BLaER1 (cell line): ENCODE measurements at regions not wholly inside any gene's neighbourhood (a gene's known extent, or its start where the extent isn't known, plus 50 kb on each side); places are given as distances from the start of the nearest gene placed in this dataset.
"Not testable (repeated sequence)": the region's sequence is repeated elsewhere in the genome, so short reads cannot be mapped to it uniquely, and the experiment has no call there.

Source experiments
- H3K27ac ChIP-seq: shearing (Covaris generic); formaldehyde crosslinking; 2 replicates; pipeline ENCODE4 v1.8.1; 2022
- H3K27me3 ChIP-seq: shearing (Covaris generic); formaldehyde crosslinking; 2 replicates; pipeline ENCODE4 v1.8.1; 2022
- H3K36me3 ChIP-seq: shearing (Covaris generic); formaldehyde crosslinking; 2 replicates; pipeline ENCODE4 v1.8.1; 2022
- H3K4me1 ChIP-seq: shearing (Covaris generic); formaldehyde crosslinking; 2 replicates; pipeline ENCODE4 v1.8.1; 2022
- H3K4me2 ChIP-seq: shearing (Covaris generic); formaldehyde crosslinking; 2 replicates; pipeline ENCODE4 v1.8.1; 2022
- H3K4me3 ChIP-seq: shearing (Covaris generic); formaldehyde crosslinking; 2 replicates; pipeline ENCODE4 v1.8.1; 2022
- H3K9ac ChIP-seq: shearing (Covaris generic); formaldehyde crosslinking; 2 replicates; pipeline ENCODE4 v1.8.1; 2022
- H3K9me3 ChIP-seq: shearing (Covaris generic); formaldehyde crosslinking; 2 replicates; pipeline ENCODE4 v1.8.1; 2022
- H4K20me1 ChIP-seq: shearing (Covaris generic); formaldehyde crosslinking; 2 replicates; pipeline ENCODE4 v1.8.1; 2022
- Cebpa-rat ChIP-seq: shearing (Covaris generic); IDR thresholded peaks from 2 replicates; pipeline ENCODE4 v1.8.1; 2022

GRCh38 chr7:69277366-69277765 is 320.9 kb upstream of the AUTS2 start:
- Histone ChIP-seq H3K9me3 (peaks cover 31% of the 10 kb centered on the region), H3K9ac (no peak overlapping the region), H4K20me1 (no peaks in the 10 kb centered on the region), H3K4me1 (peaks cover under 1% of the 10 kb centered on the region; the same call in 1 of the 2 replicates), H3K4me3 (no peak overlapping the region), H3K36me3 (no peaks in the 10 kb centered on the region), H3K4me2 (no peak overlapping the region), H3K27ac (no peak overlapping the region), H3K27me3 (no peaks in the 10 kb centered on the region)
- no peak for TF ChIP-seq Cebpa-rat

GRCh38 chr7:69282946-69283345 is 315.3 kb upstream of the AUTS2 start:
- peak overlapping the region; percentile 6; the same call in 1 of the 2 replicates for H3K4me2 ChIP-seq
- H3K4me3 ChIP-seq: no peak overlapping the region
- H3K9me3 ChIP-seq: peaks cover 56% of the 10 kb centered on the region
- peaks cover 20% of the 10 kb centered on the region for H3K4me1 ChIP-seq
- no peak overlapping the region for H3K27ac ChIP-seq
- H3K36me3 ChIP-seq: no peaks in the 10 kb centered on the region
- no peak overlapping the region for H3K9ac ChIP-seq
- no peaks in the 10 kb centered on the region for H3K27me3 ChIP-seq
- TF ChIP-seq Cebpa-rat: no peak
- no peaks in the 10 kb centered on the region for H4K20me1 ChIP-seq

- Histone ChIP-seq H3K27ac (no peak overlapping the region), H3K4me2 (no peak overlapping the region), H3K9ac (no peak overlapping the region), H3K4me1 (peaks cover 21% of the 10 kb centered on the region), H3K36me3 (no peaks in the 10 kb centered on the region), H3K4me3 (no peak overlapping the region), H3K9me3 (peaks cover 56% of the 10 kb centered on the region), H3K27me3 (no peaks in the 10 kb centered on the region), H4K20me1 (no peaks in the 10 kb centered on the region)
- TF ChIP-seq Cebpa-rat: no peak
Measured at GRCh38 chr7:69283421-69283820, 314.9 kb upstream of the AUTS2 start.

GRCh38 chr7:69285854-69286253 is 312.4 kb upstream of the AUTS2 start:
- Histone ChIP-seq H3K36me3 (no peaks in the 10 kb centered on the region), H3K4me2 (no peak overlapping the region), H3K9ac (no peak overlapping the region), H4K20me1 (no peaks in the 10 kb centered on the region), H3K4me1 (peaks cover 21% of the 10 kb centered on the region), H3K9me3 (peaks cover 47% of the 10 kb centered on the region), H3K4me3 (no peak overlapping the region), H3K27ac (no peak overlapping the region), H3K27me3 (no peaks in the 10 kb centered on the region)
- TF ChIP-seq Cebpa-rat: no peak

- no peak for TF ChIP-seq Cebpa-rat
- Histone ChIP-seq H3K9ac (no peak overlapping the region), H3K4me1 (peaks cover 19% of the 10 kb centered on the region), H3K36me3 (no peaks in the 10 kb centered on the region), H3K4me2 (peak overlapping the region; percentile 21), H3K4me3 (no peak overlapping the region), H3K27me3 (no peaks in the 10 kb centered on the region), H3K27ac (no peak overlapping the region), H3K9me3 (no peaks in the 10 kb centered on the region), H4K20me1 (no peaks in the 10 kb centered on the region)
Measured at GRCh38 chr7:69295977-69296376, 302.3 kb upstream of the AUTS2 start.

- H3K9ac ChIP-seq: no peak overlapping the region
- H3K27ac ChIP-seq: no peak overlapping the region
- no peaks in the 10 kb centered on the region for H3K36me3 ChIP-seq
- TF ChIP-seq Cebpa-rat: no peak
- no peaks in the 10 kb centered on the region for H4K20me1 ChIP-seq
- peaks cover 13% of the 10 kb centered on the region for H3K9me3 ChIP-seq
- H3K4me3 ChIP-seq: no peak overlapping the region
- peaks cover 4% of the 10 kb centered on the region for H3K4me1 ChIP-seq
- no peaks in the 10 kb centered on the region for H3K27me3 ChIP-seq
- no peak overlapping the region for H3K4me2 ChIP-seq
Measured at GRCh38 chr7:69301253-69301652, 297.0 kb upstream of the AUTS2 start.

DNA sequence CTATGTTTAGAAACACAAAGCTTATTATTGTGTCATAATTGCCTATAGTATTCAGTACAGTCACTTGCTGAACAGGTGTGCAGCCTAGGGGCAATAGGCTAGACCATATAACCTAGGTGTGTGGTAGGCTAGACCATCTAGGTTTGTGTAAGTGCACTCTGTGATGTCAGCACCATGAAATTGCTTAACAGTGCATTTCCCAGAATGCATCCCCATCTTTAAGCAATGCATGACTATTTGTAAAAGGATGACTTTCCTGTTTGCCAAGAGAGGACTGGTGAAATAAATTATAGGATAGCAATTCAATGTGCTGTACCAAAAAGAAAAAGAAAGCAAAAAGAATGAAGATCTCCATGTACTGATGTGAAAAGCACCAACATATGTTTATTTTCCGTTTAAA is 288.7 kb upstream of the AUTS2 start:
- Histone ChIP-seq H3K4me1 (no peaks in the 10 kb centered on the region), H3K4me3 (no peak overlapping the region), H3K27ac (no peak overlapping the region), H3K27me3 (no peaks in the 10 kb centered on the region), H3K9me3 (peaks cover 16% of the 10 kb centered on the region), H3K9ac (no peak overlapping the region), H3K4me2 (no peak overlapping the region), H4K20me1 (no peaks in the 10 kb centered on the region), H3K36me3 (no peaks in the 10 kb centered on the region)
- no peak for TF ChIP-seq Cebpa-rat

- Histone ChIP-seq H3K4me3 (no peak overlapping the region), H3K4me2 (no peak overlapping the region), H3K9ac (no peak overlapping the region), H4K20me1 (no peaks in the 10 kb centered on the region), H3K27ac (no peak overlapping the region), H3K4me1 (no peaks in the 10 kb centered on the region), H3K9me3 (peaks cover 14% of the 10 kb centered on the region), H3K27me3 (no peaks in the 10 kb centered on the region), H3K36me3 (no peaks in the 10 kb centered on the region)
- no peak for TF ChIP-seq Cebpa-rat
Measured at GRCh38 chr7:69311489-69311888, 286.8 kb upstream of the AUTS2 start.

DNA sequence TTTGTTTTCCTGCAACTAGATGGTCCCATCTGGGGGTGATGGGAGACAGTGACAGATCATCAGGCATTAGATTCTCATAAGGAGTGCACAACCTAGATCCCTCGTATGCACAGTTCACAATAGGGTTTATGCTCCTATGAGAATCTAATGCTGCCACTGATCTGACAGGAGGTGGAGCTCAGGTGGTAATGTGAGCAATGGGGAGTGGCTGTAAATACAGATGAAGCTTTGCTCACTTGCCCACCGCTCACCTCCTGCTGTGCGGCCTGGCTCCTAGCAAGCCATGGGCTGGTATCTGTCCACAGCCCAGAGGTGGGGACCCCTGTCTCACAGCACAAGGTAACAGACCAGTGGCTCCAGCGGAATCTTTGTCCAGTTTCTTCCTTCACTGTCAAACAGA is 284.4 kb upstream of the AUTS2 start:
- H3K27ac ChIP-seq, H4K20me1 ChIP-seq, H3K4me2 ChIP-seq, H3K9ac ChIP-seq, H3K27me3 ChIP-seq, H3K4me3 ChIP-seq, H3K36me3 ChIP-seq, H3K4me1 ChIP-seq: not testable (repeated sequence)
- peaks cover 14% of the 10 kb centered on the region for H3K9me3 ChIP-seq

GRCh38 chr7:69318794-69319193 is 279.5 kb upstream of the AUTS2 start:
- Histone ChIP-seq H3K27ac (no peak overlapping the region), H3K36me3 (no peaks in the 10 kb centered on the region), H3K4me2 (no peak overlapping the region), H4K20me1 (no peaks in the 10 kb centered on the region), H3K9me3 (peaks cover 17% of the 10 kb centered on the region), H3K27me3 (no peaks in the 10 kb centered on the region), H3K4me1 (no peaks in the 10 kb centered on the region), H3K9ac (no peak overlapping the region), H3K4me3 (no peak overlapping the region)
- TF ChIP-seq Cebpa-rat: no peak

DNA sequence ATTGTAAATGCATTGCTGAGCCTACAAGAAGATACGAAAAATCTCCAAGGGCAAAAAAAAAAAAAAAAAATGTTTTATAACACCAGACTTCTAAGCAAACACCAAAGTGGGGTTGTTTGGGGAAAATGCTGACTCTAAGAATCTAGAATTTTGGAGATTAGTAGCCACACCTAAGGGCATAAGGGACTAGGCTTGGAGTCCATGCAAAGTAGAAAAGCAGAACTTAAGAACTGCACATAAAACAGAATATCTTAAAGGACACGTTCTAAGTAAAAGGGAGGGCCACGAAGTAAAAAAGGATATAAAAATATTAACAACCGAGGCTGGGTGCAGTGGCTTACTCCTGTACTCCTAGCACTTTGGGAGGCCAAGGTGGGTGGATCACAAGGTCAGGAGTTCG is 269.8 kb upstream of the AUTS2 start:
- TF ChIP-seq Cebpa-rat: no peak
- no peaks in the 10 kb centered on the region for H4K20me1 ChIP-seq
- H3K4me3 ChIP-seq: no peak overlapping the region
- no peaks in the 10 kb centered on the region for H3K36me3 ChIP-seq
- H3K27ac ChIP-seq: no peak overlapping the region
- H3K9ac ChIP-seq: no peak overlapping the region
- H3K4me1 ChIP-seq: peaks cover 18% of the 10 kb centered on the region
- H3K4me2 ChIP-seq: no peak overlapping the region
- no peaks in the 10 kb centered on the region for H3K27me3 ChIP-seq
- H3K9me3 ChIP-seq: 0 out of 2 replicates have a peak, but pooled peaks cover 6% of the 10 kb centered on the region
